ENCODE measurements at regions not wholly inside any gene's neighbourhood (a gene's known extent, or its start where the extent isn't known, plus 50 kb on each side); places are given as distances from the start of the nearest gene placed in this dataset.

- TF ChIP-seq FOXK2 (IDR thresholded peaks at IDR 0.05) (no peak), FOXA1 (IDR thresholded peaks at IDR 0.05) (no peak), BHLHE40 (IDR thresholded peaks at IDR 0.05; ENCODE audit: borderline replicate concordance) (no peak), ZNF384 (IDR thresholded peaks at IDR 0.05) (no peak)
Observed at GRCh38 chr13:80515296-80515695, 174.4 kb upstream of the SPRY2 start.
